ENCODE measurements at regions not wholly inside any gene's neighbourhood (a gene's known extent, or its start where the extent isn't known, plus 50 kb on each side); places are given as distances from the start of the nearest gene placed in this dataset.

- no peak for ATAC-seq (ENCODE audit: insufficient read depth, low FRiP score)
- WGBS, 2 donors: 32 to 47% methylated on average over 13 of the region's 13 CpGs
- H3K9me3 ChIP-seq (ENCODE audit: control insufficient read depth in 4 of 4, insufficient read depth in 3 of 4, low read length in 3 of 4): peaks cover 0 to 2% (median 0%) of the 10 kb centered on the region in 4 donors
Observed at GRCh38 chr11:119839476-119840133, 110.6 kb upstream of the NECTIN1 start.

DNA sequence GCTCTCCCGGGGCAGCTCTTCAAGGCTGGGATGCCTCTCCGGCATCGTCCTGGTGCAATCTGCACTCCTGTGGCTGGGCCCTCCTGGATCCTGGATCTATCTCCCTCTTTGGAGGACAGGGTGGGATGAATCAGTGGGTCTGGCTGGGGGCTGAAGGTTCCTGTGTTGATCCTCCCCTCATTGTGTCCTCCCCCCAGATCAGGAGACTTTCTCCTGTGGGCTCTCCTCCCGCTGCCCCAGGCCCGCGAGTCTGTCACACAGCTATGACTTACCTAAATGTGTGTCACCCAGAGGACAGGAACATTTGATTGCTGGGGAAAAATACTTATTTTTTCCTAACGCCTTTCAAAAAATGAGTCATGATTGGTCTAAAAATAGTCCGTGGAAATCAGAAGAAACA, 106.8 kb upstream of the NECTIN1 start:
- no peak for TF ChIP-seq CTCF (IDR thresholded peaks at IDR 0.05; ENCODE audit: control extremely low read depth, extremely low read depth)
- H3K27me3 ChIP-seq (ENCODE audit: control insufficient read depth in 3 of 3, insufficient read depth in 3 of 3, low read length in 2 of 3): peaks cover 0 to 5% (median 0%) of the 10 kb centered on the region in 3 donors
- 63 to 71% methylated on average over 8 of the region's 8 CpGs for WGBS, 2 donors
- ATAC-seq (ENCODE audit: insufficient read depth, low FRiP score) (no peak), DNase-seq (no peak)
- no peak overlapping the region for H3K4me3 ChIP-seq
- no peak overlapping the region for H3K27ac ChIP-seq (ENCODE audit: low read depth in 1 of 2, low read length in 1 of 2)
- H3K9ac ChIP-seq (ENCODE audit: insufficient read depth in 1 of 2, low read length in 2 of 2): no peak overlapping the region
- H3K9me3 ChIP-seq (ENCODE audit: control insufficient read depth in 4 of 4, insufficient read depth in 3 of 4, low read length in 3 of 4): peaks cover 0 to 2% (median 0%) of the 10 kb centered on the region in 4 donors
- no peaks in the 10 kb centered on the region for H3K36me3 ChIP-seq (ENCODE audit: control insufficient read depth in 4 of 4, insufficient read depth in 4 of 4, low read length in 4 of 4)
- H3K4me1 ChIP-seq (ENCODE audit: control insufficient read depth in 5 of 5, insufficient read depth in 5 of 5, low read length in 5 of 5): peaks cover 0 to 7% (median 0%) of the 10 kb centered on the region in 5 donors

More at GRCh38 chr11:119839476-119840133, 110.6 kb upstream of the NECTIN1 start:
- Histone ChIP-seq H3K27ac (ENCODE audit: low read depth in 1 of 2, low read length in 1 of 2) (no peak overlapping the region), H3K4me3 (no peak overlapping the region), H3K9ac (ENCODE audit: insufficient read depth in 1 of 2, low read length in 2 of 2) (no peak overlapping the region), H3K36me3 (ENCODE audit: control insufficient read depth in 4 of 4, insufficient read depth in 4 of 4, low read length in 4 of 4) (no peaks in the 10 kb centered on the region), H3K27me3 (ENCODE audit: control insufficient read depth in 3 of 3, insufficient read depth in 3 of 3, low read length in 2 of 3) (peaks cover 0 to 5% (median 3%) of the 10 kb centered on the region in 3 donors), H3K4me1 (ENCODE audit: control insufficient read depth in 5 of 5, insufficient read depth in 5 of 5, low read length in 5 of 5) (peaks cover 0 to 3% (median 0%) of the 10 kb centered on the region in 5 donors)
- DNase-seq: no peak
- TF ChIP-seq CTCF (IDR thresholded peaks at IDR 0.05; ENCODE audit: control extremely low read depth, extremely low read depth): no peak

DNA sequence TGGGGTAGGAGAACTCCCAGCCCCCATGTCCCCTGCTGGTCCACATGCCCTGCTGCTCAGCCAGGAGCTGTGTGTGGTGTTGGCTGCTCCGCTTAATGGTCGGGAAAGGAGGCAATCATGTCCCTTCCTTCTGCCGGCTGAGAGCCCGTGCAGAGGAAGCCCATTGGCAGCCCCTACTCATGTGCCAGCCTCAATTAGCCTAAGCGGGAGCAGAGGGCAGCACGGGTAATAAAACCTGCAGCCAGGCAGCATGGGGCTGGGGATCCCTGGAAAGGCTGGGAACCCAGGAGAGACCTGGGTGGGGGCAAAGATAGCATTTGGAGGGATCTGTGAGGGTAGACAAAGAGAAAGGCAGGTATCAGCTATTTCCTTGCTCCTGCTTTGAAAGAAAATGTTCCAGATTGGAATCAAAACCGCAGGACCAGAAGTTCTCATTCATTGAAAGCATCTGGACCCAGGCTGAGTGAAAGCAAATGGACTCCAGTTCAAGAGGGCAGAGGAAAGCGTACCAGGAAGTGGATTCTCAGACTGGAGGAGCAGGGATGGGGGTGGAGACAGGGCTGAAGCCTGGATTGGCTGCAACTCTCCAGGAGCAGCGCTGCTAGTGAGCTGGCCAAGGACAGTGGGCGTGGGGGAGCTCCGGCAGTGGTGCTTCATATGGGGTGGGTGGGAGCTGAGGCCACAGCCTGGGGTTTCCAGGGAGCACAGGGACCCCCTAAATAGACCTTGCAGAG, 103.4 kb upstream of the NECTIN1 start:
- TF ChIP-seq CTCF (IDR thresholded peaks at IDR 0.05; ENCODE audit: control extremely low read depth, extremely low read depth): no peak
- H3K9me3 ChIP-seq (ENCODE audit: control insufficient read depth in 4 of 4, insufficient read depth in 3 of 4, low read length in 3 of 4): peaks cover 0 to 4% (median 0%) of the 10 kb centered on the region in 4 donors
- 54 to 55% methylated on average over 11 of the region's 11 CpGs for WGBS, 2 donors
- DNase-seq: peak; percentile 55 to 73 (median 64)
- no peaks in the 10 kb centered on the region for H3K36me3 ChIP-seq (ENCODE audit: control insufficient read depth in 4 of 4, insufficient read depth in 4 of 4, low read length in 4 of 4)
- no peak overlapping the region for H3K27ac ChIP-seq (ENCODE audit: low read depth in 1 of 2, low read length in 1 of 2)
- H3K27me3 ChIP-seq (ENCODE audit: control insufficient read depth in 3 of 3, insufficient read depth in 3 of 3, low read length in 2 of 3): no peaks in the 10 kb centered on the region
- H3K9ac ChIP-seq (ENCODE audit: insufficient read depth in 1 of 2, low read length in 2 of 2): no peak overlapping the region
- peaks cover 0 to 5% (median 0%) of the 10 kb centered on the region in 5 donors for H3K4me1 ChIP-seq (ENCODE audit: control insufficient read depth in 5 of 5, insufficient read depth in 5 of 5, low read length in 5 of 5)
- H3K4me3 ChIP-seq: no peak overlapping the region
- no peak for ATAC-seq (ENCODE audit: insufficient read depth, low FRiP score)

Measured in lung (tissue), 11 donors.